ENCODE measurements at regions not wholly inside any gene's neighbourhood (a gene's known extent, or its start where the extent isn't known, plus 50 kb on each side); places are given as distances from the start of the nearest gene placed in this dataset.

DNA sequence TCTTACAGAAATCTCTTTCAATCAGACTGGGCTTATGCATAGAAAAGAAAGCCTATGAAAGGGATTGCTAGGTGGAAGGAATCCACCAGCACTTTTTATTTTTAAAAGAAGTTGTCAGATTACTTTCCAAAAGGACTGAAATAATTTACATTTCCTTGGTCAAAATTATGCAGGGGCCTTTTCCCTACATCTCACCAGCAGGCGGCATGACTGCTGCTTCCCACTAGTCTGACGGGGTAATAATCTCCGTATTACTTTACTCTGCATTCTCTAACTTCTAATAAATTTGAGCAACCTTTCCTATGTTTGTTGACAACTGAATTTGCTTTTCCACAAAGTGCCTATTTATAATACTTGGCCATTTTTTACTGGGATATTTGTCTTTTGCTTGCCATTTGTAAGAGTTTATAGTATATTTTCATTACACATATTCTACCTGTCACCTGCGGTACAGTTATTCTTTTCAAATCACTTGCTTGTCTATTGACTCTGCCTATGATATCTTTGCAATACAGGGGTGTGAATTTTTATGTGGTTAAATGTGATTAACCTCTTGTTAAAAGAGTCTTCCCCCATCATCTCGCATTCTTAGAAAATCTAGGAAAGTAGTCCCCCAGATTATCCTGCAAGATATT is 51.9 kb upstream of the USP47 start:
- no peak for DNase-seq (ENCODE audit: low read depth in 2 of 2)

DNA sequence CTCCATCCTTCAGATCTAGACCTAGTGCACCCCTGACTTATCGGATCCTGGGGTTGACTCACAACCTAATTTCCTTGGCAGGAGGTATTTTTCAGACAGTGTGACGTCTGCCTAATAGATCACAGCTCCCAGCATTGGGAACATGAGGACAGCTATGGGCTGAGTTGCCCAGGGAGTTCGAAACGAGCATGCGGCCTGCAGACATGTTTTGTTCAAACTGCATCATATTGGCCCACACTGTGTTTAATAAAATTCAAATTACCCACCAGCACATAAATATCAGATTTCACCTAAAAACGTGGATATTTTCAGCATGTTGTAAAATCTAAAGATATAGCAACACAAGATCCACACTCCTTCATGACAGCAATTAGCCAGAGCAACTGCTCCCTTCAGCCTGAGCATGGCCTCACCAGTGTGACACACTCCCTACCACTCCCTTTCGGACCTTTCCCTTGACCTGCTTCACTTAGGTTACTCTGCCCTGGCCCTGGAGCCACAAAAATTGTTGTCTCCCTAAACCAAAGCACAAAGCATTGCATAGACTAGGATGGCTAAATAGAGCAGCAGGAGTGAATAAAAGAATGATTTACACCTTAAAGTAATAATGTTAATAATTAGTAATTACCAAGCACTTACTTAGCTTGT is 53.6 kb upstream of the USP47 start:
- DNase-seq (ENCODE audit: low read depth in 2 of 2): no peak

DNA sequence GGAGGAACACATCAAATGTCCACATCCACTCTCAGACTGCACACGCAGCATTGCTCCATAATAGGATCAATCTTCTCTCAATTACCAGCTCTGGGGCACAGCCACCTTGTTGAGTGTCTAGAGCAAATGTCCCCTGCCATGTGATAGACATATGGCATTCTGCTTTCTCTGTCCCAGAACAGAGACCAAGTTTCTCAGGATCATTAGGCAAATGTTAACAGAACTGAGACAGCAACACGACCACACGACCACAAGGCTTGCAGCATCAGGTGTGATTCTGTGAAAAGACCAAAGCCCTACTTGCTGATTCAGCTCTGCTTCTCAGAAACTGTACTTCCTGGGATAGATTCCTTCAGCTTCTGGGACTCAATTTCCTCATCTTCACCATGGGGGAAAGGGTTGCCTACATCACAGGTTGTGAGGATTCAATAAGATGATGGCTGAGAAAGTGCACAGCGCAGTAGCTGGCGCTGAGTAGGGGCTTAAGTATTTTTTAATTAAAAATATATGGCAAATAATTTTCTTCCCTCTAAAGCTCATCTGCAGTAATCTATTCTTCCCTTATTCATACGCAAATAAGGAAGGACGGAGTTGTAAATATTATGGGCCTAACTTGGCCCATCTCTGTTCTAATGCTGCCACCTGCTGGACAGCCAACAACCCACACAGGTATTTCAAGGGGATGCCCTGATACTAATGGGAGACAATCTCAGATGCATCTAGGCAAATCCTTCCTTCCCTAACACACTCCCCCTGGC is 54.3 kb upstream of the USP47 start:
- peak; percentile 33 to 61 for DNase-seq (ENCODE audit: low read depth in 2 of 2)

DNA sequence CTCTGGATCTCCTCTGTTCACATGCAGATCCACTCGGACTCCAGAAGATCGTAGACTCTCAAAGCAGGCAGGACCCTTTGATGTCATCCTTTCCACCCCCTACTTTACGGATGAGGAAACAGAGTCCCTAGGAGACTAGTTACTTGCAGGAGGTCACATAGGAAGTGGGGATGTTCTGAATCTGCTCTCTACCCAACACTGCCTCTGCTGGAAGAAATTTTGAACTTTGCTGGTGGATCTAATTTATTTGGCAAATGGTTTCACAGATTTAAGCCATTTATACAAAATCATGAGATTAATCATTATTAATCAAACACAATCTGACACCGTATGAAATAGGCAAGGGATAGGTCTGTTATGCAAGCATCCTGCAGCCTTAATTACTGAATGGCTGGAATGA is 55.0 kb upstream of the USP47 start:
- DNase-seq (ENCODE audit: low read depth in 2 of 2): no peak

DNA sequence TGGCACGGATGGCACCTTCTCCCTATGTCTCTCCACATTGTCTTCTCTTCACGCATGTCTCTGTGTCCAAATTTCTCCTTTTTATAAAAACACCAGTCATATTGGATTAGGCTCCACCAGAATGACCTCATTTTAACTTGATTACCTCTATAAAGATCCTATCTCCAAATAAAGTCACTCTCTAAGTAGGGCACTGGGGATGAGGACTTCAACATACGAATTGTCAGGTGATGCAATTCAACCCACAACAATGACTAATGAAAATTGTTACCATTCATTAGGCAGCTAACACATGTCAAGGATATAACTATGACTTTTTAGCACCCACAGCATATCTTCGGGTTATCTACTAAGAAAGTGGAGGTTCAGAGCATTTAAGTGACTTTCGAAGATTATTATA is 55.5 kb upstream of the USP47 start:
- DNase-seq (ENCODE audit: low read depth in 2 of 2): no peak

DNA sequence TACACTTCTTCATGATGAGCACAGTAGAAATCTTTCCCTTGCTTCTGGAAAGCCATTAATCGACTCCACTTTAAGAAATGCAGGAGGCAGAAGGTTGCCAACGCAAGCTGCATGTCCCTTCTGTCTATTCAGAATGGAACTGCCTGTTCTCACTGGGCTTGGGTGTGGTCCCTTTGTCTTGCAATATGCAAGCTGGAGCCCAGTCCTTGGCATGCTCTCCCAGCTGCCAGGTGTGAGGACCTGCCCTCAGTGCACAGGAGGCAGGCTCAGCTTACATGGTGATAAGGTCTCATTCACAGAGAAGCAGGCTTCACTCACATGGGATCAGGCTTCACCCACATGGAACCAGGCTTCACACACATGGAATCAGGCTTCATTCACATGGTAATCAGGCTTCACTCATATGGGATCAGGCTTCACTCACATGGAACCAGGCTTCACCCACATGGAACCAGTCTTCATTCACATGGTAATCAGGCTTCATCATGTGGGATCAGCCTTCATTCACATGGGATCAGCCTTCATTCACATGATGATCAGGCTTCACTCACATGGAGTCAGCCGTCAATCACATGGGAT is 59.2 kb upstream of the USP47 start:
- no peak for DNase-seq (ENCODE audit: low read depth in 2 of 2)

DNA sequence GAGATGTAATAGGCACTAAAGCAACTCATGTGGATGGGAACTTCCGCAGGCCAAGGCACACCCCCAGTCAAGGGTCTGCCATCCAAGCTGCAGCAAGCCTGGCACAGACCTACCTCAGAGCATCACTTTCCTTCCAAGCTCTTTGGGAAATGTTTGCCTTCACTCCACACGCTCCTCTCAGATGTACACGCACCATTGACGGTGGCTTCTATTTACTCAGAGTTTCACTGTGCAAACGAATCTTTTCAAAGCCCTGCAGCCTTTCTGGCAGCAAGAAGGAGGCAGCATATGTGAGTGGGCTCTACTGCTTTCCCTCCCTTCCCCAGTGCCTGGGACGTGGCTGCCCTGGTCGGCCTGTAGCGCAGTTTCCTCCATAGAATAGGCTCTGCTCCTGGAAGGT is 60.9 kb upstream of the USP47 start:
- DNase-seq (ENCODE audit: low read depth in 2 of 2): no peak

DNA sequence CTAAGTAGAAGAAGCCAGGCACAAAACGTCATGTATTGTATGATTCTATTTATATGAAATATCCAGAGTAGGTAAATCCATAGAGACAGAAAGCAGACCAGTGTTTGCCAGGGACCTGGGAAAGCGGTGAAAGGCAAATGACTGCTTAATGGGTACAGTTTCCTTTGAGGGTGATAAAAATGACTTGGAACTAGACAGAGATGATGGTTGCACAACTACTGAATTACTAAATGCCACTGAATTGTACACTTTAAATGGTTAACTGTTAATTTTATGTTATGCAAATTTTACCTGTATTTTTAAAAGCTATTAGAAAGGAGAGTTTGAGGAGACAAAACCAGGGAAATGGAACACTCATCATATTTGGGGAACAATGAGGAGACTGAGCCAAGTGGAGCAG is 61.8 kb upstream of the USP47 start:
- DNase-seq (ENCODE audit: low read depth in 2 of 2): no peak

DNA sequence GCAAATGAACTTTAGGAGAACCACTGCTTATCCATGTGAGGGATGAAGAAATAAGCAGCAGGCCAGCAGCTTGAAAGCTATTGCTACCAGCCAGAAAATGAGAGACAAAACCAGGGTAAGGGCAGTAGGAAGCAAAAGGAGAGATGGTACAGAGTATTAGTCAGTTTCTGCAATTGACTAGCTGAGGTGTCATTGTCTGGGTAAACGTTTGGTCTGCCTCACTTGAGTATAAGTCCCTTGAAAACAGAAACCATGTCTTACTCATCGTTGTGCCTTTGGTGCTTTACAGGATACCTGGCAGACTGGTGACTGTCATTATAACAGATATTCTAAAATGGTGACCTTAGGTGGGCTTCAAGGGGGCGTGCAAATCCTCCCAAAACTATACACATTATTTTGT is 63.9 kb upstream of the USP47 start:
- DNase-seq (ENCODE audit: low read depth in 2 of 2): no peak

DNA sequence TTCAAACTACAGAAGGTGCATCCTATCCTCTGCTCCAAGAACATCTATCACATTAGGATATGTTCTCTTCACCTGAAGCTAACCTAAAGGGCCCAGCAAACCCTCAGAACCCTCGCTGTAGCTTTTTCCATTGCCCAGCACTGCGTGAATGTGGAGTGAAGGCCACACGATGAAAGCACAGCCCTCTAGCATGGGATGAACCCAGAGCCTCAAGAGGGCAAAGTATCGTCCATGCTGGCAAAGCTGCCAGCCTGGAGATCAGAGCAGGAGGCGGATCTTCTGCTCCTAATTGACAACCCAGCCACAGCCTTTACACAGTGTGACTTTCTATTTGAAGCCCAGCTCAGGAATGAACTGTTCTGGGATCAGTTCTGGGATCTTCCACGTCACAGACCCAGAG is 65.1 kb upstream of the USP47 start:
- no peak for DNase-seq (ENCODE audit: low read depth in 2 of 2)

DNA sequence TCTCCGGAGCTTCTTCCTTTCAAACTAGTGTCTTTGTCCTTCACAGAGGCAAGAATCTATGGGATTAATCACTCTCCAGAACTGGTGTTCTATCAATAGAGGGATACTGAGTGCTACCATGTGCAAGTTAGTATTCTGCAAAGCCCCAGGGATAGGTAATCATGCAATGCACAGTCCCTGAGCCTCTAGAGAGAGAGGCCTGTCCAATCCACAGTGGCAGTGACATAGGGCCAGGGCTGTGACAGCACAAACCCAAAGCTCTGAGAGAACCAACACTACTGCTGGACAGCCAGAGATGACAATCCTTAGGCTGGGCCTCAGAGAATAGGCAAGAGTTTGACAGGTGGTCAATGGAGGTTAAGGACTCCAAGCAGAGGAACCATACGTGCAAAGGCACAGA is 66.8 kb upstream of the USP47 start:
- no peak for DNase-seq (ENCODE audit: low read depth in 2 of 2)

DNA sequence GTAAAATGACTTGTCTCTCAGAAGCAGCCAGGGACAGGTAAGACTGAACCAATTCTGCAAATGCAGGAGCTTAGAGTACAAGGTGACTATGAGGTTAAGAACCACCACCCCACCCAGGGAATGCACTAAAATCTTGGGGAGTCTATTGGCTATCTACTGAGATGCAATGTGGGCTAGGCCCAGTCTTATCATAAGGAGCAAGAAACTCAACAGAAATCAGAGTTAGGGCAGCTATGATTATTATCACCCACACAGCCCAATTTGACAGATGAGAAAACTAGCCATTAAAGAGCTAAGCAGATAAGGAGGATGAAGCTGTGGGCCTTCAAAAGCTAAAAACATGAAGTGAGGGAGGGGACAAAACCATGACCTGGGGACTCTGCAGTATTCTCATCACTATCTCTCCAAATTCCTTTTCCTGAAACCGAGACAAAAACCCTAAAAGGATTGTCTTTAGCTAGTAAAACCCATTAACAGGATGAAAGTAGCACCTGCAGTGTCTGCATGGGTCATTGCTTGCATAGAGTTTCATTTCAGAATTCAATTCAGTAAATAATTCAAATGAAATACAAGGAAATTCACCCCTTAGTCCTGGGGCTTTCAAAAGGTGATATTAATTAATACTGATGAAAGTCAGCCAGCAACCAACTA is 68.8 kb upstream of the USP47 start:
- DNase-seq (ENCODE audit: low read depth in 2 of 2): no peak

DNA sequence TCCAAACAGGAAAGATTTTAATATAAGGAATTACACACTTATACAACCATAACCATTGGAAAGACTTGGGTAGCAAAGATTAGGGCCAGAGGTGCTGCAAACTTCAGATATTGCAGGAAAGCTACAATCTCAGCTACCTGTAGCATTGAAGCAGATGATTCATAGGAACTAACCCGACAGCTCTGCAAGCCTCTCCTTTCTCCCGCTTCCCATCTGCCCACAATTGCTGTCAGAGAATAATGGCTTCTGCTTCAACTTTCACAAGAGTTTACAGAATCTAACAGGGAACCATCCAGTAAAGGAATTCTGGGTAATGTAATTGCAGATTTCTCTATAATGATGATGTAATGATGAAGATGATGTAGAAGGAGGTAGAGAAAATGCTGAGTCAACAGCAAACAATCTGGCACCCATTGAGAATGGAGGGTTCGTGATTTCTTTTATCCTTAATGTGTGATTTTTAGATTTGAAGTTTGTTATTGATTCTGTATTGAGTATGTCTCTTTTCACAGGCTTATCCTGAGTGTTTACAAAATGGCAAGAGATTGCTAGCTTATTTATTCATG is 70.8 kb upstream of the USP47 start:
- DNase-seq (ENCODE audit: low read depth in 2 of 2): no peak

DNA sequence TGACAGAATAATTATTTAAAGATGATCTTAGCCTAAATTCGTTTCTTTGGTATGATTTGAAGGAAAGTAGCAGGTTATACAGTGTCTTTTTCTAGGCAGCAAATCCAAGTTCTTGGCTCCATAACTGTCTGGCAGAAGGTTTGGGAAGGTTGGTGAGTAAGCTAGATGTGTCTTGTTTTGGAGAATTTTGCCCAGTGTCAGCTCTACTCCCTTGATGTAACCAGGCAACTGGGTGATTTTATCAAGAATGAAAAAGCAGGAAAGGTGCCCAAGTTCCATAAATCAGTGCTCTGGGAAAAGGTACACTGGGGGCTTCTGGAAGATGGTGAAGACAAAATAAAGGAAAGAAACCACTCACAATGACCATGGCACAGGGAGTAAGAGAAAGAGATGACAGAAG is 71.5 kb upstream of the USP47 start:
- DNase-seq (ENCODE audit: low read depth in 2 of 2): no peak

DNA sequence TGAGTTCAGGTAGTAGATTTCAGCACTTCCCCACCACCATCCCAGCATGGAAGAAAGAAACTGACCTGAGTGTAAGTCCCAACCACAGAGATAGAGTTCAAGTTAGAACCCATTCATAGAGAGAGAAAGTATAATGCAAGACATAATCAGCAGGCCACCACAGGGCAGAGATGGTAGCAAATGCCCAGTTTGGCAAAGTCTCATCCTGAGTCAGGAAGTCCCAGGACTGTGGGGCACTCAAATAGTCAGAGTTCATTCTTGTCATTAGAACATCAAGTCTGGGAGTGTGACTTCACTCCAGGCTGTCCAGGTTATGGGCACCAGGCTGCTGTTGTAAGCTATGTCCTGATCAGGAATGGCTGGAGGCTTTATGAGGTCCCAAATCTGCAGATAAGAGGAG is 72.0 kb upstream of the USP47 start:
- no peak for DNase-seq (ENCODE audit: low read depth in 2 of 2)

DNA sequence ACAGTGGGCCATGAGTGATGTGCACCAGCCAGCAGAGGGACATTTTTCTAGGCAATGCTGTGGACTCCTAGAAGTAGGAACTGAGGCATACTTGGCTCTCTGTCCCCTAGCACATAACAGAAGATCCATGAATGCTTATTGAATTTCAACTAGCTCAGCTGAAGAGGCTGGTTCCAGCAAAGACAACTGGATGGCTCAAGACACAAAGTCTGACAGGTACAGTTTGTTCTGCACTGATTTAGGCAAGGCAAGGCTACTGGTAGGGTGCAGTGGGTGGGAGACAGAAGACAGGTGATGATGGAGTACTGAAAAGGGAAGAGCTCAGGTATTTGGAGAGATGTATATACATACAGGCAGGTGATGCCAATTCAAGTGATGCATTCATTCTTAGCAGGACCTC is 72.4 kb upstream of the USP47 start:
- DNase-seq (ENCODE audit: low read depth in 2 of 2): no peak

DNA sequence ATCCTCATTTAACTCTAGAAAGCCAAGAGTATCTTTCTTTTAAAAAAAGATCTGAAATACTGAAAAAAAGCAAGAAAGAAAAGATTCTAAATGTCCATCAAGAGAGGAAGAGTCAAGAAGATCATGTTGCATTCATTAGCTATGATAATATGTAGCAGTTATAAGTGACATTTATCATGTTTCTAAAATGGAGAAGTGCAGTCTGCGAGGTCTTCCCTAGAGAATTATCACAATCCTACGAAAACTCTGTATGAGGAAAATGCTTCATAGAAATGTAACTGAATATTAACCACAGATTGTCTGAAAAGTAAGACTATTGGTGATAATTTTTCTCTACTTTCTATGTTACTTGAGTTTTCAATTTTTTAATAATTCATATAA is 77.4 kb upstream of the USP47 start:
- no peak for DNase-seq (ENCODE audit: low read depth in 2 of 2)

DNA sequence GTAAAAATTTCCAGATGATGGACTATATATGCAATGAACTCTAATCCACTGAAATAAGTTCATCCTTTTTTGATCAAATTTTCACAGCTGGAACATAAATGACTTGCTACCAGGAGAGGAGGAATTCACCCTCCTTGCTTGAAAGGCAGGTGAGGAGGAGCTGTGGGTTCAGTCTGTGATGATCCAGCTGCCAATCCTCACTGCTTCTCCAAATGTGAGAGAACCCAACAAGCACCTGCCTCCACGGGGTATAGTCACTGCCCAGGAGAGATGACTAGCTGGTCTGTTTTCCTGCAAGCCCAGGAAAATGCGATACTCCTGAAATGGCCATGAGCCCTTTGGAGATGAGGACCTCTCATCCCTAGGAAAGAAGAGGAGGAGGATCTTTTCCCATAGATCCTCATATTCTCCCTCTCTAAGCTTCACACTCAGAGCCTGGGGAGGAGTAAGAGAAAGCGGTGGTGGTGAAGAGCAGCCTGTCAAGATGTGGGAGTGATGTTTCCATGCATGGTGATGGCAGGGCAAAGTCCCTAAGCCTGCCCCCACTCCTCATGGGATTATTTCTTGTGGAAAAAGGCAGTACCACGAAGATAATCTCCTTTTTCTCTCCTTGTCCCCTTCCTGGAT is 77.9 kb upstream of the USP47 start:
- no peak for DNase-seq (ENCODE audit: low read depth in 2 of 2)

DNA sequence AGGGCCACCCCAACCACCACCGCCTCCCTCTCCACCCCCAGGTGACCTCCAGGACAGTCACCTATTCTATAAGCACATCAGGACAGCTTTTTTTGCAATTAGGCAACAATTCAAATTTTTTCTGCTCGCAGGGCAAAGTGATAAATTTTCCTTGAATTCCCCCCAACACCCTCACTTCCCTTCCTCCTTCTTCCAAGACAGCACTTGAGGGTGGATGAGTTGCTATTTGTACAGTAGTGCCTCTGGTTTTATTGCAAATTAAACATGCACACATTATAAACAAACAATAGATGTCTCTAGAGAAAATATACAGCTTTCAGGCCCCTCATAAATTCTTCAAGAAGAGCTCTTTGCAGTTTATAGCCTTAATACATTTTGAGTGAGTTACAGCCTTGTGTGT is 80.9 kb upstream of the USP47 start:
- DNase-seq (ENCODE audit: low read depth in 2 of 2): no peak

DNA sequence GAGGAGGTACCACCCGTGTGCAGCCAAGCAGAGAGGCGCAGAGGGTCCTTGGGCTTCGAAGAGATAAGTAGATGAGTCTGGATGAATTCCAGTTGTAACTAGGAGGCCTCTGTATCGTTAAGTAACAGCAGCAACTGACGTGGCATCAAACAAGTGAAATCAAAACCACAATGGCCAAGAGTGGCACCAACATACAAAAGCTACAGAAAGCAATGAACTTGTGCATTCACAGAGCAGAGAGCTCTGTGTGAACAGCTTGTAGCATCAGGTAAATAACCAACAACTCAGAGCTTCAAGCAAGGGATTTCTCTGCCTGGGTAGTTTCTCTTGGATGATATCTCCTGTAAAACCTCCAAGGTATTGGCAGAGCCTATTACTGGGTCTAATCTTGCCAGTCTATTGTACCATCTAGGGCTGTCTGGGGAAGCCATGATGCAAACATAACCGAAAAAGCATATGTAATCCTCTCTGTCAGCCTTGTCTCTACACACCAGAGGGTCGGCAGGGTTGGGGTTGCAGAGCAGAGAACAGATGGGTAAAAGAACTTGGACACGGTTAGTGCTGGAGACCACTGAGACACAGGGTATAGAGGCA is 83.1 kb upstream of the USP47 start:
- no peak for DNase-seq (ENCODE audit: low read depth in 2 of 2)

DNA sequence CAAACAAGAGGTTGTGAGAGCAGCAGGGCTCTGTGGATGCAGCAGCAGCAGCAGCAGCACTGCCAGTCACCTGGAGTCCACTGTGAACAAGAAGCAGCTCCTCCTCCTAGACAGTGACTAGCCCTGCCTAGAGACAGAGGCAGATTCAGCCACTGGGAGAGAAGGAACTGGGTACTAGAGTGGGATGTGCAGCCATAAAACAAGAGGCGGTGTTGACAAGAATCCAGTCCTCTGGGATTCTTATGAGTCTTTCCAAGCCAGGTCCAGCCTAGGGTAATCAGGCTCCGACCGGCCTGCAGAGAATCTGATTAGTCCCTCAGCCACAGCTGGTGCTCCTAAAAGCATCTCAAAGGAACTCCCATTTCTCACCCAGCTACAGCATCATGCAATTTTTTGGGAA is 83.9 kb upstream of the USP47 start:
- DNase-seq (ENCODE audit: low read depth in 2 of 2): no peak

Data from stimulated activated CD4-positive, alpha-beta T cell treated with anti-CD3 and anti-CD28 coated beads, Interleukin-12 subunit alpha, Interleukin-12 subunit beta, amount 100 ng/mL, for 24 hours (primary cell).